Gastrocnemius medialis (tissue), 4 donors: ENCODE measurements at regions not wholly inside any gene's neighbourhood (a gene's known extent, or its start where the extent isn't known, plus 50 kb on each side); places are given as distances from the start of the nearest gene placed in this dataset.
"Not testable (repeated sequence)": the region's sequence is repeated elsewhere in the genome, so short reads cannot be mapped to it uniquely, and the experiment has no call there.

Source experiments
- ATAC-seq, 2 donors: fragments of 150-250 bp; one replicate each; pipeline ENCODE4 v1.9.1; 2016
- DNase-seq, 2 donors: peaks; one replicate each; pipeline ENCODE4 v3.0.0-alpha.2; 2019
- H3K27ac ChIP-seq, 4 donors: fragments of 200-600 bp; sonication (generic); 1 replicate in 1 of 4; 2 replicates in 3 of 4; pipeline ENCODE4 v1.5.1; 2016 to 2018; ENCODE audit warnings: mild to moderate bottlenecking in 2 of 4, moderate library complexity in 1 of 4
- H3K27me3 ChIP-seq, 3 donors: fragments of 200-600 bp; sonication (generic) in 2 of 3; 1 replicate in 1 of 3; 2 replicates in 2 of 3; pipeline versions ENCODE4 v1.5.1 to v1.6.0; 2016 to 2019; ENCODE audit warnings: mild to moderate bottlenecking in 1 of 3, moderate library complexity in 1 of 3
- H3K36me3 ChIP-seq, 2 donors: fragments of 200-600 bp; sonication (generic) in 1 of 2; one replicate each; pipeline ENCODE4 v1.5.1; 2017 to 2018
- H3K4me1 ChIP-seq, 2 donors: fragments of 200-600 bp; sonication (generic) in 1 of 2; one replicate each; pipeline ENCODE4 v1.5.1; 2016 to 2017; ENCODE audit warnings: mild to moderate bottlenecking in 2 of 2
- H3K4me3 ChIP-seq, 4 donors: fragments of 200-600 bp; sonication (generic) in 3 of 4; 1 replicate in 1 of 4; 2 replicates in 3 of 4; pipeline ENCODE4 v1.5.1; 2016 to 2019; ENCODE audit warnings: mild to moderate bottlenecking in 2 of 4
- H3K9me3 ChIP-seq, 3 donors: fragments of 200-600 bp; sonication (generic) in 2 of 3; 1 replicate in 1 of 3; 2 replicates in 2 of 3; pipeline ENCODE4 v1.5.1; 2016 to 2019
- CTCF ChIP-seq, 5 experiments: fragments of 450-650 bp in 3 of 5; fragments of 200-600 bp in 2 of 5; sonication (generic) in 2 of 5; IDR thresholded peaks in 4 of 5; conservative IDR thresholded peaks in 1 of 5; 1 replicate in 4 of 5; 2 replicates in 1 of 5; pipeline ENCODE4 v1.5.1; 2016 to 2019; ENCODE audit warnings: antibody characterized with exemption in 5 of 5, mild to moderate bottlenecking in 3 of 5, moderate library complexity in 3 of 5
- POLR2A ChIP-seq, 2 donors: fragments of 450-650 bp; IDR thresholded peaks; one replicate each; pipeline ENCODE4 v1.6.1; 2017; ENCODE audit warnings: antibody characterized with exemption in 2 of 2, mild to moderate bottlenecking in 2 of 2, moderate library complexity in 2 of 2
- in situ Hi-C, 4 donors: fragments of 200-750 bp; cut with MboI; loops; one replicate each; pipeline versions ENCODE4 v1.15.0 to v1.8.0; 2017; ENCODE audit warnings: low sequenced_read_pairs in 4 of 4
- intact Hi-C: fragments of 100-400 bp; cut with DNase I; formaldehyde crosslinking; loops from one replicate; pipeline ENCODE4 v1.15.1; 2023; ENCODE audit warnings: low total_unique reads

- no peak for DNase-seq
- Histone ChIP-seq H3K4me1 (no peaks in the 10 kb centered on the region), H3K36me3 (no peaks in the 10 kb centered on the region), H3K27ac (no peak overlapping the region), H3K27me3 (no peaks in the 10 kb centered on the region), H3K9me3 (no peaks in the 10 kb centered on the region), H3K4me3 (no peak overlapping the region)
- ATAC-seq = no peak
- in situ Hi-C loops (no loop called here), intact Hi-C loops (no loop called here)
- no peak for TF ChIP-seq POLR2A (IDR thresholded peaks at IDR 0.05)
- no peak for TF ChIP-seq CTCF (IDR thresholded peaks at IDR 0.05 in 4 of 5, conservative IDR thresholded peaks at IDR 0.05 in 1 of 5)
Observed at GRCh38 chr2:57217013-57217412, 829.6 kb upstream of the VRK2 start.

GRCh38 chr2:57218206-57218605, 828.4 kb upstream of the VRK2 start:
- H3K36me3 ChIP-seq = no peaks in the 10 kb centered on the region
- no peaks in the 10 kb centered on the region for H3K27me3 ChIP-seq
- DNase-seq (no peak), ATAC-seq (no peak)
- intact Hi-C loops = no loop called here
- TF ChIP-seq CTCF (IDR thresholded peaks at IDR 0.05 in 4 of 5, conservative IDR thresholded peaks at IDR 0.05 in 1 of 5) (no peak), POLR2A (IDR thresholded peaks at IDR 0.05) (no peak)
- no peak overlapping the region for H3K27ac ChIP-seq
- no peak overlapping the region for H3K4me3 ChIP-seq
- no peaks in the 10 kb centered on the region for H3K4me1 ChIP-seq
- in situ Hi-C loops = no loop called here
- H3K9me3 ChIP-seq = no peaks in the 10 kb centered on the region

- DNase-seq, H3K36me3 ChIP-seq, H3K4me3 ChIP-seq, H3K4me1 ChIP-seq, intact Hi-C loops, ATAC-seq, H3K9me3 ChIP-seq, H3K27ac ChIP-seq, H3K27me3 ChIP-seq, in situ Hi-C loops: not testable (repeated sequence)
Observed at GRCh38 chr2:57229706-57230105, 816.9 kb upstream of the VRK2 start.

- intact Hi-C loops, DNase-seq, H3K9me3 ChIP-seq, H3K4me1 ChIP-seq, H3K4me3 ChIP-seq, H3K27ac ChIP-seq, H3K27me3 ChIP-seq, ATAC-seq, in situ Hi-C loops, H3K36me3 ChIP-seq: not testable (repeated sequence)
Observed at GRCh38 chr2:57232341-57232740, 814.3 kb upstream of the VRK2 start.

GRCh38 chr2:57251495-57251894, 795.1 kb upstream of the VRK2 start:
- H3K27ac ChIP-seq, DNase-seq, H3K36me3 ChIP-seq, intact Hi-C loops, ATAC-seq, in situ Hi-C loops, H3K4me1 ChIP-seq, H3K27me3 ChIP-seq, H3K9me3 ChIP-seq, H3K4me3 ChIP-seq: not testable (repeated sequence)

GRCh38 chr2:57276408-57276807, 770.2 kb upstream of the VRK2 start:
- H3K36me3 ChIP-seq, H3K4me1 ChIP-seq, H3K9me3 ChIP-seq, in situ Hi-C loops, intact Hi-C loops, DNase-seq, H3K27me3 ChIP-seq, H3K4me3 ChIP-seq, H3K27ac ChIP-seq, ATAC-seq: not testable (repeated sequence)

GRCh38 chr2:57278451-57278850, 768.2 kb upstream of the VRK2 start:
- ATAC-seq (no peak), DNase-seq (no peak)
- intact Hi-C loops (no loop called here), in situ Hi-C loops (no loop called here)
- no peak for TF ChIP-seq CTCF (IDR thresholded peaks at IDR 0.05 in 4 of 5, conservative IDR thresholded peaks at IDR 0.05 in 1 of 5)
- no peak for TF ChIP-seq POLR2A (IDR thresholded peaks at IDR 0.05)
- H3K27me3 ChIP-seq = no peaks in the 10 kb centered on the region
- no peak overlapping the region for H3K4me3 ChIP-seq
- H3K9me3 ChIP-seq = no peaks in the 10 kb centered on the region
- H3K36me3 ChIP-seq = no peaks in the 10 kb centered on the region
- H3K4me1 ChIP-seq = no peaks in the 10 kb centered on the region
- H3K27ac ChIP-seq = no peak overlapping the region
